ENCODE measurements at regions not wholly inside any gene's neighbourhood (a gene's known extent, or its start where the extent isn't known, plus 50 kb on each side); places are given as distances from the start of the nearest gene placed in this dataset.

GRCh38 chr10:131733596-131733995 lies 167.2 kb upstream of the PPP2R2D start:
- TF ChIP-seq CTCF (IDR thresholded peaks at IDR 0.05) = no peak
- H3K9me3 ChIP-seq = peaks cover 7% of the 10 kb centered on the region
- intact Hi-C loops (cut with DNase I) = no loop called here
- ATAC-seq = no peak
- no peaks in the 10 kb centered on the region for H3K27me3 ChIP-seq (ENCODE audit: low read depth)
- H3K36me3 ChIP-seq = no peaks in the 10 kb centered on the region
- no peak overlapping the region for H3K4me3 ChIP-seq
- no peak for DNase-seq
- H3K4me1 ChIP-seq = no peaks in the 10 kb centered on the region
- no peak overlapping the region for H3K27ac ChIP-seq

- intact Hi-C loops (cut with DNase I) = no loop called here
- DNase-seq (no peak), ATAC-seq (no peak)
- Histone ChIP-seq H3K27me3 (ENCODE audit: low read depth) (no peaks in the 10 kb centered on the region), H3K9me3 (peaks cover 7% of the 10 kb centered on the region), H3K36me3 (no peaks in the 10 kb centered on the region), H3K4me3 (no peak overlapping the region), H3K4me1 (no peaks in the 10 kb centered on the region), H3K27ac (no peak overlapping the region)
- no peak for TF ChIP-seq CTCF (IDR thresholded peaks at IDR 0.05)
Measured at GRCh38 chr10:131735577-131735976, 165.2 kb upstream of the PPP2R2D start.

- no peaks in the 10 kb centered on the region for H3K36me3 ChIP-seq
- H3K4me1 ChIP-seq = no peaks in the 10 kb centered on the region
- no peak overlapping the region for H3K27ac ChIP-seq
- peaks cover 7% of the 10 kb centered on the region for H3K9me3 ChIP-seq
- intact Hi-C loops (cut with DNase I) = no loop called here
- no peak for DNase-seq
- no peak for TF ChIP-seq CTCF (IDR thresholded peaks at IDR 0.05)
- H3K4me3 ChIP-seq = no peak overlapping the region
- peak in 1 of 2 donors; percentile 32 for ATAC-seq
- no peaks in the 10 kb centered on the region for H3K27me3 ChIP-seq (ENCODE audit: low read depth)
Measured at GRCh38 chr10:131736321-131736980, 164.4 kb upstream of the PPP2R2D start.

- Histone ChIP-seq H3K36me3 (no peaks in the 10 kb centered on the region), H3K27me3 (ENCODE audit: low read depth) (no peaks in the 10 kb centered on the region), H3K4me1 (no peaks in the 10 kb centered on the region), H3K27ac (no peak overlapping the region), H3K9me3 (peaks cover 2% of the 10 kb centered on the region), H3K4me3 (no peak overlapping the region)
- DNase-seq = no peak
- intact Hi-C loops (cut with DNase I) = no loop called here
- ATAC-seq = no peak
- no peak for TF ChIP-seq CTCF (IDR thresholded peaks at IDR 0.05)
Measured at GRCh38 chr10:131737543-131738395, 163.0 kb upstream of the PPP2R2D start.

- no peak overlapping the region for H3K27ac ChIP-seq
- no peaks in the 10 kb centered on the region for H3K4me1 ChIP-seq
- intact Hi-C loops (cut with DNase I) = no loop called here
- ATAC-seq (no peak), DNase-seq (no peak)
- peaks cover 2% of the 10 kb centered on the region for H3K27me3 ChIP-seq (ENCODE audit: low read depth)
- H3K36me3 ChIP-seq = no peaks in the 10 kb centered on the region
- H3K9me3 ChIP-seq = no peaks in the 10 kb centered on the region
- H3K4me3 ChIP-seq = no peak overlapping the region
- TF ChIP-seq CTCF (IDR thresholded peaks at IDR 0.05) = no peak
Measured at GRCh38 chr10:131738396-131738735, 162.4 kb upstream of the PPP2R2D start.
